K562 (cell line): ENCODE measurements at regions not wholly inside any gene's neighbourhood (a gene's known extent, or its start where the extent isn't known, plus 50 kb on each side); places are given as distances from the start of the nearest gene placed in this dataset.

Experiments used
- CHD7 ChIP-seq: fragments of 200-600 bp; sonication (generic); IDR thresholded peaks from one replicate; pipeline ENCODE4 v1.6.1; 2012; ENCODE audit warnings: mild to moderate bottlenecking, low read depth, low read length, inconsistent platforms
- DDX20 ChIP-seq: fragments of 450-650 bp; IDR thresholded peaks from 2 replicates; pipeline ENCODE4 v1.6.1; 2016; ENCODE audit warnings: missing genetic modification characterization, low read depth, mild to moderate bottlenecking, missing compliant biosample characterization, moderate library complexity
- FOXK2 ChIP-seq, 2 experiments: fragments of 450-650 bp; IDR thresholded peaks in 1 of 2; conservative IDR thresholded peaks in 1 of 2; 2 replicates each; pipeline ENCODE4 v1.6.1; 2016; ENCODE audit warnings: low read depth in 2 of 2, mild to moderate bottlenecking in 1 of 2
- HDAC2 ChIP-seq: fragments of 450-650 bp; IDR thresholded peaks from 2 replicates; pipeline ENCODE4 v1.6.1; 2016; ENCODE audit warnings: mild to moderate bottlenecking
- SMARCB1 ChIP-seq: IDR thresholded peaks from 2 replicates; pipeline ENCODE4 v1.6.1; 2011; ENCODE audit warnings: improper control_type of control experiment, low read depth; ENCODE audit not compliant: insufficient read length
- USF1 ChIP-seq: sonication (generic); formaldehyde crosslinking; IDR thresholded peaks from 2 replicates; pipeline ENCODE4 v1.9.0; 2022; ENCODE audit warnings: mild to moderate bottlenecking, missing genetic modification reagents

GRCh38 chr21:25506261-25506660 lies 101.0 kb downstream of the MRPL39 start (continued):
- no peak for TF ChIP-seq CHD7
- no peak for TF ChIP-seq HDAC2
- no peak for TF ChIP-seq DDX20 (tag)
- no peak for TF ChIP-seq SMARCB1
- TF ChIP-seq USF1 (CRISPR knock-in tag): no peak
- TF ChIP-seq FOXK2 (conservative IDR thresholded peaks at IDR 0.05 in 1 of 2, IDR thresholded peaks at IDR 0.05 in 1 of 2; ENCODE audit: low read depth in 2 of 2): no peak
